Osteocyte (in vitro differentiated cells): ENCODE measurements at regions not wholly inside any gene's neighbourhood (a gene's known extent, or its start where the extent isn't known, plus 50 kb on each side); places are given as distances from the start of the nearest gene placed in this dataset.

Source experiments
- DNase-seq: peaks from one replicate; pipeline ENCODE4 v3.0.0; 2021; ENCODE audit warnings: mixed read lengths; ENCODE audit not compliant: unreplicated experiment; ENCODE audit errors: extremely low spot score
- H3K27ac Mint-ChIP-seq: one replicate; pipeline ENCODE4 v1.8.0; 2021; ENCODE audit warnings: mild to moderate bottlenecking, mixed read lengths; ENCODE audit not compliant: unreplicated experiment
- H3K27me3 Mint-ChIP-seq: one replicate; pipeline ENCODE4 v1.8.0; 2021; ENCODE audit warnings: mixed read lengths; ENCODE audit not compliant: unreplicated experiment
- H3K36me3 Mint-ChIP-seq: one replicate; pipeline ENCODE4 v1.8.0; 2021; ENCODE audit warnings: mixed read lengths; ENCODE audit not compliant: unreplicated experiment
- H3K4me1 Mint-ChIP-seq: one replicate; pipeline ENCODE4 v1.8.0; 2021; ENCODE audit warnings: mixed read lengths; ENCODE audit not compliant: unreplicated experiment
- H3K4me3 Mint-ChIP-seq: one replicate; pipeline ENCODE4 v1.8.0; 2021; ENCODE audit warnings: mild to moderate bottlenecking, moderate library complexity, mixed read lengths; ENCODE audit not compliant: unreplicated experiment
- H3K9me3 Mint-ChIP-seq: one replicate; pipeline ENCODE4 v1.8.0; 2021; ENCODE audit warnings: mixed read lengths; ENCODE audit not compliant: unreplicated experiment
- TF ChIP-seq, protein P1 (sequence below): fragments of 200-600 bp; sonication (generic); IDR thresholded peaks from 2 replicates; pipeline ENCODE4 v1.5.0; 2021; ENCODE audit warnings: antibody characterized with exemption, mild to moderate bottlenecking, moderate library complexity

DNA sequence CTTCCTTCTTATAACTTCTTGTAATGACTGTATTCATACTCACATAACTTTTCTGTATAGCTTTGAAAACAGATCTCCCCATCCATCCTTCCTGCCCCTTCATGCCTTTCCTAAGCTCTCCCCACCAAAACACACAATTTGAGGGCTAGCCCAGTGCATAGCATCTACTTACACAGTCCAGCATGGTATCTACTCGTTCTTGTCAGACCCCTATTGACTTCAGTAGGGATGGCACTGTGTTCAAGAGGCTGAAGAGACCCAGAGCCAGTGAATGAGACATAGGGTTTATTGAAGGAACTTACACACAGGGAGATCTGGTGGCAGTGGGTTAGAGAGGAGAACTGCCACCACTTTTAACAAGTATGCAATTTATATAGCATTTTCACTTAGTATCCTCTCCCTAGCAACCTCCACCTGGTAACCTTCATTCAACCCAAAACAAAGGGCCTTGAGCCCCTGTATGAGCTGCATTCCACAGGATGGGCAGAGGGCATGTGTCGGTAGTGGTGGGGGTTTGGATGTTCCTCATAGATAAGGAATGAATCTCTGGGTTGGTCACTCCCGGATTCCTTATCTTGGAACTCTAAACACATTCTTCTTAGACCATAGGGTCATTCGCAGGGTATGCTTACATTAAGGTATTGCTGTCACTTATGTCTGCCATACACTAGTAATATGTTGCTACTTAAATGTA, 64.9 kb upstream of the GNG12 start:
- Mint-ChIP-seq H3K27ac (no peak overlapping the region), H3K4me3 (no peak overlapping the region), H3K4me1 (peaks cover 13% of the 10 kb centered on the region), H3K9me3 (peaks cover 28% of the 10 kb centered on the region), H3K27me3 (no peaks in the 10 kb centered on the region), H3K36me3 (no peaks in the 10 kb centered on the region)
- DNase-seq = no peak
- TF ChIP-seq, protein P1, sequence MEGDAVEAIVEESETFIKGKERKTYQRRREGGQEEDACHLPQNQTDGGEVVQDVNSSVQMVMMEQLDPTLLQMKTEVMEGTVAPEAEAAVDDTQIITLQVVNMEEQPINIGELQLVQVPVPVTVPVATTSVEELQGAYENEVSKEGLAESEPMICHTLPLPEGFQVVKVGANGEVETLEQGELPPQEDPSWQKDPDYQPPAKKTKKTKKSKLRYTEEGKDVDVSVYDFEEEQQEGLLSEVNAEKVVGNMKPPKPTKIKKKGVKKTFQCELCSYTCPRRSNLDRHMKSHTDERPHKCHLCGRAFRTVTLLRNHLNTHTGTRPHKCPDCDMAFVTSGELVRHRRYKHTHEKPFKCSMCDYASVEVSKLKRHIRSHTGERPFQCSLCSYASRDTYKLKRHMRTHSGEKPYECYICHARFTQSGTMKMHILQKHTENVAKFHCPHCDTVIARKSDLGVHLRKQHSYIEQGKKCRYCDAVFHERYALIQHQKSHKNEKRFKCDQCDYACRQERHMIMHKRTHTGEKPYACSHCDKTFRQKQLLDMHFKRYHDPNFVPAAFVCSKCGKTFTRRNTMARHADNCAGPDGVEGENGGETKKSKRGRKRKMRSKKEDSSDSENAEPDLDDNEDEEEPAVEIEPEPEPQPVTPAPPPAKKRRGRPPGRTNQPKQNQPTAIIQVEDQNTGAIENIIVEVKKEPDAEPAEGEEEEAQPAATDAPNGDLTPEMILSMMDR = no peak

DNA sequence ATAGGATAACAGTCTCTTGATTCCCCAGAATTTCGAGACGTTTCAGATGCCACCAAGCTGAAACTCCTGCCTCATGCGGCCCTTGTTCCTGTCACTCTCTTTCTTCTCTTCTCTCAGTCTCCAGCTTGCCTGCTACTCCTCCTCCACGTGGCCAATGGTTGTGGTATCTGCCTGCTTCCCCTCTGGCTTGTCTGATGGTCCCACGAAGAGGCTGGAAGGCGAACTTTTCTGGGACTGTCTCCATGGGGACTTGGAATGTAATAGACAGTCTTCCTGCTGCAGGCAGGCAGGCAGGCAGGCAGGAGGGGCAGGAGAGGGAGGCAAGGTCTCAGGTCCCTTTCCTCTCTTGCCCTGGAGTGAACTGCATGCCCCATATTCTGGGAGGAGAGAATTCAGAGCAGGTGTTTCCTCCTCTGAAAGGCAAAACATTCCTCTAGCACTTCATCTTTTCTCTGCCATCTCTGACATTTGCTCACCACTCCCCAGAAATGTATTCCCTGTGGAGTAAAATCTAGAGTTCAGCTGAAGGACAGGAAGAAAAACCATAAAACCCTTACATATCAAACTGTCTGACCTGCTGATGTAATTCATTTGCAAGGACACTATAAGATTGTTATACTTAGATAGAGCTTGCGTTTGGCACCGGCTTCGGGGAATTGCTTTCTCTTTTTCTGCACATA, 64.1 kb upstream of the GNG12 start:
- no peaks in the 10 kb centered on the region for H3K27me3 Mint-ChIP-seq
- DNase-seq = no peak
- peaks cover 25% of the 10 kb centered on the region for H3K9me3 Mint-ChIP-seq
- H3K4me3 Mint-ChIP-seq = no peak overlapping the region
- no peaks in the 10 kb centered on the region for H3K36me3 Mint-ChIP-seq
- H3K27ac Mint-ChIP-seq = peak overlapping the region; percentile 21
- TF ChIP-seq, protein P1 = no peak
- peaks cover 21% of the 10 kb centered on the region for H3K4me1 Mint-ChIP-seq

DNA sequence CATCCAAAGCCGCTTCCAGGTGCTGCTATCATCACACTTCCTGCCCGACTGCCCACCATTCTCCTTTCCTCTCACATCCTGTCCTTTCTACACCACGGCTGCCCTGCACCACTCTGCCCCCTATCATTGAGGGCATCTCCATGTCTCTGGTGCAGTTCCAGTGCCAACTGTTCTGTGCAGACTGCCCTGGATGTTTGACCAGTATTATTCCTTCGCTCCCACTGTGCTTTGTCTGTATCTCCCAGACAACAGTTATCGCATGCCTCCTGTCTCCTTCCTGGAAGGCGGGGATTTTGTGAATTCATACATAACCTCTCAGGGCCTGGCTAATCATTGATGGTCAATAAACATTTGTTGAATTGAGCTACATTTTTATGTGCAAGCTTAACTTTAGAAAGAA, 63.6 kb upstream of the GNG12 start:
- Mint-ChIP-seq H3K27ac (no peak overlapping the region), H3K27me3 (no peaks in the 10 kb centered on the region), H3K4me1 (peaks cover 25% of the 10 kb centered on the region), H3K36me3 (no peaks in the 10 kb centered on the region), H3K4me3 (no peak overlapping the region), H3K9me3 (peaks cover 19% of the 10 kb centered on the region)
- DNase-seq = no peak
- TF ChIP-seq, protein P1 = no peak

DNA sequence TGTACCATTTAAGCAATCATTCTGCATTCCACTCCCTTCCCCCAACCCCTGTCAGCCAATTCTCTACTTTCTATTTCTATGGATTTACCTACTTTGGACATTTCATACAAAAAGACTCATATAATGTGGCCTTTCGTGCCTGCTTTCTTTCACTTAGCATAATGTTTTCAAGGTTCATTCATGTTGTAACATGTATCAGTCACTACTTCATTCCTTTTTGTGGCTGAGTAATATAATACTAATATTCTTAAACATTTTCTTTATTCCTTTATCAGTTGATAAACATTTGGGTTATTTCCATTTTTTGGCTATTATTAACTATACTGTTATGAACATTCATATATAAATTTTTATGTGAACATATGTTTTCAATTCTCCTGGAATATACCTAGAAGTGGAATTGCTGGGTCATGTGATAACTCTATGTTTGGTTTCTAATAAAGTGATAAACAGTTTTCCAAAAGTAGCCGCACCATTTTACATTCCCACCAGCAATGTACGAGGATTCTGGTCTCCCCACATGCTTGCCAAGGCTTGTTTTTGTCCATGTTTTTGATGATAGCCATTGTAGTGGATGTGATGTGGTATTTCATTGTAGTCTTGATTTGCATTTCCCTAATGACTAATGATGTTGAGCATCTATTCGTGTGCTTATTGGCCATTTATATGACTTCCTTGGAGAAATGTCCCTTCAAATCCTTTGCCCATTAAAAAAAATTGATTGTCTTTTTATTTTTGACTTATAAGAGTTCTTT, 61.9 kb upstream of the GNG12 start:
- Mint-ChIP-seq H3K4me3 (no peak overlapping the region), H3K4me1 (peaks cover 39% of the 10 kb centered on the region), H3K27ac (no peak overlapping the region), H3K9me3 (peaks cover 13% of the 10 kb centered on the region), H3K27me3 (no peaks in the 10 kb centered on the region), H3K36me3 (no peaks in the 10 kb centered on the region)
- TF ChIP-seq, protein P1 = no peak
- no peak for DNase-seq

DNA sequence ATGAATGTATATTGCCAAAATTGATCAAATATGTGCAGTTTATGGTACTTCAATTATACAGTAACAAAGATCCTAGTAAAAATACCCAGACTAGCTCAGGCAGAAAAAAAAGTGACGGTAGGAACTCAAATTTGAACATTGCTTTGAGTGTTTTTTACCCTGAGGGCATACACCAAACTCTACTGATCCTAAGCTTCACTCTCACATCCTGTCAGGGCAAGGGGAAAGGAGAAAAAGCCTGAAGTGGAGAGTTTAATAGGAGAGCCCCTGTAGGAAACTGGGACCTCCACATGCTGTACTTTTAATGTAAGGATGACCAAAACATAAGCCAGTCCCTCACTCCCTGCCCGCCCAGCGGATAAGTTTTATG, 59.8 kb upstream of the GNG12 start:
- Mint-ChIP-seq H3K36me3 (no peaks in the 10 kb centered on the region), H3K9me3 (no peaks in the 10 kb centered on the region), H3K27ac (peak overlapping the region; percentile 4), H3K27me3 (no peaks in the 10 kb centered on the region), H3K4me1 (peaks cover 59% of the 10 kb centered on the region), H3K4me3 (no peak overlapping the region)
- TF ChIP-seq, protein P1 = no peak
- no peak for DNase-seq
